ENCODE measurements at regions not wholly inside any gene's neighbourhood (a gene's known extent, or its start where the extent isn't known, plus 50 kb on each side); places are given as distances from the start of the nearest gene placed in this dataset.
A peak's percentile ranks its signal among the peaks of the same experiment; 100 is the strongest.

DNA sequence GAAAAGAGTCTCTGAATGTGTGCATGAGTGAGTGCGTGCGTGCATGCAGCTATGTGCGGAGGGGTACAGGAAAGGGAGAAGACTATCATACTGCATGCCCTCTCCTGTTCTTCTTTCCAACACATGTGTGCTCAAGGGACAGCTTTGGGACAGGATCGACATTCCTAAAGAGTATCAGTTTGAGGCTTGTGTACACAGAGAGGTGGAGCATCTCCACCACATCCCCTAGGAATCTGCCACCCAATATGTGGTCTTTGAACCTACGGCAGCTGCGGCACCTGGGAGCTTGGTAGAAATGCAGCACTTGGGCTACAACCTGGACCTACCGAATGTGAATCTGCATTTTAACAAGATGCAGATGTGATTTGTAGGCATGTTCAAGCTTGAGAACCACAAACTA is 132.3 kb upstream of the GLRA1 start:
- DNase-seq (ENCODE audit: low read depth in 1 of 2, low spot score in 1 of 2): no peak

DNA sequence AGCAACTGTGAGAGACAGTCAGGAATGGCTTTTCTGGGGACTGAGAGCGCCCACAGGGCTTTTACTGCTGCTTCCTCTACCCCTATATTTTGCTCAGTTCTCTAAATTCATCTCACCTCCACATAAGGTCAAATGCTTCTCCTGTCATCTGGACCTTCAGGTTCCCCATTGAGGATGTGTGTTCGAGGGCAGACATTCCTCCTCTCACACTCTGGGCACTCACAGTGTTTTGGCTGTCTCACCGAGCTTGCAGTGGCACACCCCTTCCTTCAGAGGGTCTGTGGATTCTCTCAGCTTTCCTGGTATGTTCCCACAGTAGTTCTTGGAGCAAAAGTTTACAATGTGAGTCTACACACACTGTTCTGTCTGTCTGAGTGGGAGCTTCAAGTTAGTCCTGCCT is 127.8 kb upstream of the GLRA1 start:
- DNase-seq (ENCODE audit: low read depth in 1 of 2, low spot score in 1 of 2): no peak

DNA sequence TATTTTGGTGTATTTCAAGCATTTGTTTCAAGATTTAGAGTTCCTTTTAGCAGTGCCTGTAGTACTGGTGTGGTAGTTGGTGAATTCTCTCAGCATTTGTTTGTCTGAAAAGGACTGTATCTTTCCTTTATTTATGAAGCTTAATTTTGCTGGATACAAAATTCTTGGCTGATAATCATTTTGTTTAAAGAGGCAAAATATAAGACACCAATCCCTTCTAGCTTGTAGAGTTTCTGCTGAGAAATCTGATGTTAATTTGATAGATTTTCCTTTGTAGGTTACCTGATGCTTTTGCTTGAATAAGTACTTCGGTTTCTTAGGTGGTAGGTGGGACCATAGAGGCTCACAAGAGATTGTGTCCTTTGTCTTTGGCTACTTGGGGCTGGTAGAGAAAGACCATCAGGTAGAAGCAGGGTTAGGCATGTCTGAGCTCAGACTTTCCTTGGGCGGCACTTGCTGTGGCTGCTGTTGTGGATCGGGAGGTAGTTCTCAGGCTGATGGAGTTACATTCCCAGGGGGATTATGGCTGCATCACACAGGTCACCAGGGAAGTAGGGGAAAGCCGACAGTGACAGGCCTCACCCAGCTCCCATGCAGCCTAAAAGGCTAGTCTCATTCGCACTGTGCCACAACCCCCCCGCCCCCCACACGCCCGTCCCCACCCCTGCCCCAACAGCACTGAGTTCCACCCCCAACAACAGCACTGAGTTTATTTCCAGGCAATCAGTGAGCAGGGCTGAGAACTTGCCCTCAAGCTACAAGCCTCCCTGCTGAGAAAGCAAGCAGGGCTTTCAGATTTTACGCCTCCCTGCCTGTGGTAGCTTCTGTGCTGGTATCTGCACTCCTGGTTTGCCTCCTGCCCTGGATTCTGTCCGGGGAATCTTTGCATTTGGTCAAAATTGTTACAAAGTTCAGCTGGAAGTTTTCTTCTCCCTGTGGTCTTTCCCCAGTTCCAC is 127.1 kb upstream of the GLRA1 start:
- DNase-seq (ENCODE audit: low read depth in 1 of 2, low spot score in 1 of 2): no peak

DNA sequence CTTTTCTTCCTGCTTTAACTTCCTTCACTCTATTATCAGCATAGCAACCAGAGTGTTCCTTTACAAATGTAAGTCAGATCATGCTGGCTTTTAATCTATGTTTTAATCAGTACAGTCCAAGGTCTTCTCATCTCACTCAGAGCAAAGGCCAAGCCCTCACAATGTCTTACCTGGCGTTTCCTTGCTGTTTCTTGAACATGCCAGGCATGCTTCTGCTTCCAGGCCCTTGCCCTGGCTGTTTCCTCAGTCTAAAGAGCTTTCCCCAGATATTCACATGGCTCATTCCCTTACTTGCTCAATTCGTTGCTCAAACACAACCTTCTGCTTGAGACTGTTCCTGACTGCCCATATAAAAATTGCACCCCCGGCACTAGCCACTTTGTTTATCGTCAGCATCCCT is 121.7 kb upstream of the GLRA1 start:
- DNase-seq (ENCODE audit: low read depth in 1 of 2, low spot score in 1 of 2): no peak

DNA sequence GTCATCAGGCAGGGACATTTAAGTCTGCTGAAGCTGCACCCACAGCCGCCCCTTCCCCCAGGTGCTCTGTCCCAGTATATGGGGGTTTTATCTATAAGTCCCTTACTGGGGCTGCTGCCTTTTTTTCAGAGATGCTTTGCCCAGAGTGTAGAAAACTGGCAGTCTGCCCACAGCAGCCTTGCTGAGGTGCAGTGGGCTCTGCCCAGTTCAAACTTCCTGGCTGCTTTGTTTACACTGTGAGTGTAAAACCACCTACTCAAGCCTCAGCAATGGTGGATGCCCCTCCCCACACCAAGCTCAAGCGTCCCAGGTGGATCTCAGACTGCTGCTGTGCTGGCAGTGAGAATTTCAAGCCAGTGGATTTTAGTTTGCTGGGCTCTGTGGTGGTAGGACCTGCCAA is 114.2 kb upstream of the GLRA1 start:
- DNase-seq (ENCODE audit: low read depth in 1 of 2, low spot score in 1 of 2): peak in 1 of 2 donors; percentile 6

DNA sequence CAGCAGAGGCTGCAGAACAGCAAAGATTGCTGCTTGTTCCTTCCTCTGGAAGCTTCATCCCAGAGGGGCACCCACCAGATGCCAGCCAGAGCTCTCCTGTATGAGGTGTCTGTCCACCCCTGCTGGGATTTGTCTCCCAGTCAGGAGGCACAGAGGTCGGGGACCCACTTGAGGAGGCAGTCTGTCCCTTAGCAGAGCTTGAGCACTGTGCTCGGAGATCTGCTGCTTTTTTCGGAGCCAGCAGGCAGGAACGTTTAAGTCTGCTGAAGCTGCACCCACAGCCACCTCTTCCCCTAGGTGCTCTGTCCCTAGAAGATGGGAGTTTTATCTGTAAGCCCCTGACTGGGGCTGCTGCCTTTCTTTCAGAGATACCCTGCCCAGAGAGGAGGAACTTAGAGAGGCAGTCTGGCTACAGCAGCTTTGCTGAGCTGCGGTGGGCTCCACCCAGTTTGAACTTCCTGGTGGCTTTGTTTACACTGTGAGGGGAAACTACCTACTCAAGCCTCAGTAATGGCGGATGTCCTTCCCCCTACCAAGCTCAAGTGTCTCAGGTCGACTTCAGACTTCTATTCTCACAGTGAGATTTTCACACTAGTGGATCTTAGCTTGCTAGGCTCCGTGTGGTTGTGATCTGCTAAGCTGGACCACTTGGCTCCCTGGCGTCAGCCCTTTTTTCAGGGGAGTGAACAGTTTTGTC is 101.8 kb upstream of the GLRA1 start:
- DNase-seq (ENCODE audit: low read depth in 1 of 2, low spot score in 1 of 2): peak in 1 of 2 donors; percentile 21

- no peak for DNase-seq (ENCODE audit: low read depth in 1 of 2, low spot score in 1 of 2)
Observed at GRCh38 chr5:152016421-152016820, 91.8 kb upstream of the GLRA1 start.

DNA sequence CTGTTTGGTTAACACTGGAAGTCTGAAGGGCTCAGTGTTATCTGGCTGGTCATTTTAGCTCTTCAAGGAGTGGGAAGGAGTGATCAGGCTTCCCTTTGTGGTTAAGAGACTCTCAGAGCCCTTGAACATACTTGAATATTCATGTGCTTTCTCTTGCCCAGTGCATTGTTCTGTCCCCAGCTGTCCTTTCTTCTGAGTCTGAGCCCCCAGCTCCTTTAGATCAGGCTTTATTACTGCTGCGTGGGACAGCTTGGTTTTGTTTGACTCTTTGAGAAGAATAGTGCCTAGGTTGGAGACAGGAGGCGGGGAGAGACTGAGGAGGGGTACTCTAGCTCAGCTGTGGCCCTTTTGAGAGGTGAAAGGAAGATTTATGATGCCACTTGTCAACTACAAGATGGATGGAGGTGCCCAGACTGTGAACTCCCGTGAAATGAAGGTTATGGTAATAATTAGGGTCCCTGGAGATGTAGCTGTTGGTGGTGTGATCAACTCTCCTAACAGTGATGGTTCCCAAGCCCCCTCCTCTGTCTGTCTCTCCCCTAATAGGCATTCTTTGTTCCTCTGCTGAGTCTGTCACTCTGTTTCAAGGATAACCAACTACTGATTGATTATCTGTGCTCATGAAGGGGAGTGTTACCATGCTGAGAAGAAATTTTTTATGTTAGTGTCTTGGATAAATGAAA is 83.1 kb upstream of the GLRA1 start:
- DNase-seq (ENCODE audit: low read depth in 1 of 2, low spot score in 1 of 2): no peak

GRCh38 chr5:152004095-152004494 is 79.4 kb upstream of the GLRA1 start:
- DNase-seq (ENCODE audit: low read depth in 1 of 2, low spot score in 1 of 2): no peak
